GM10266 (cell line): ENCODE measurements at regions not wholly inside any gene's neighbourhood (a gene's known extent, or its start where the extent isn't known, plus 50 kb on each side); places are given as distances from the start of the nearest gene placed in this dataset.

Experiments used
- DNase-seq: peaks from one replicate; pipeline ENCODE4 v3.0.0; 2012; ENCODE audit errors: extremely low spot score
- TF ChIP-seq, protein P1 (sequence below): IDR thresholded peaks from 2 replicates; pipeline ENCODE4 v1.5.1; 2012; ENCODE audit warnings: mild to moderate bottlenecking, low read depth; ENCODE audit not compliant: control insufficient read depth, insufficient read depth; ENCODE audit errors: missing control alignments

DNA sequence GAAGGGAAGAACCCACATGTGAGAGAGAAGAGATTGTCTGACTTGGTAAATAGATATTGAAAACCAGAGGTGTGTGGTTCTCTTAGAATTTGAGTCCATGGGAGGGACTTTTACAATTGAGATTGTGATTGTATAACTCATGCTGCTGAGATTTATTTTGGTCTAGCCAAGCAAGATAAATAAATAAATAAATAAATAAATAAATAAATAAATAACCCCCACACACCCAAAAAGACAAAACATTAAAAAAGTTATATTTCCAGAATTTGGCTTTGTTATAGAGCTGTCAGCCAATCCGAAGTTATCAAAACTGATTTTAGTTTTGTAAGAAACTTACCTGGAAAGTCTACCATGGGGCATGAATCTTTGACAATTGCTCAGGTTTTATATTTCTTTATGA is 416.6 kb downstream of the ZSWIM6 start:
- TF ChIP-seq, protein P1, sequence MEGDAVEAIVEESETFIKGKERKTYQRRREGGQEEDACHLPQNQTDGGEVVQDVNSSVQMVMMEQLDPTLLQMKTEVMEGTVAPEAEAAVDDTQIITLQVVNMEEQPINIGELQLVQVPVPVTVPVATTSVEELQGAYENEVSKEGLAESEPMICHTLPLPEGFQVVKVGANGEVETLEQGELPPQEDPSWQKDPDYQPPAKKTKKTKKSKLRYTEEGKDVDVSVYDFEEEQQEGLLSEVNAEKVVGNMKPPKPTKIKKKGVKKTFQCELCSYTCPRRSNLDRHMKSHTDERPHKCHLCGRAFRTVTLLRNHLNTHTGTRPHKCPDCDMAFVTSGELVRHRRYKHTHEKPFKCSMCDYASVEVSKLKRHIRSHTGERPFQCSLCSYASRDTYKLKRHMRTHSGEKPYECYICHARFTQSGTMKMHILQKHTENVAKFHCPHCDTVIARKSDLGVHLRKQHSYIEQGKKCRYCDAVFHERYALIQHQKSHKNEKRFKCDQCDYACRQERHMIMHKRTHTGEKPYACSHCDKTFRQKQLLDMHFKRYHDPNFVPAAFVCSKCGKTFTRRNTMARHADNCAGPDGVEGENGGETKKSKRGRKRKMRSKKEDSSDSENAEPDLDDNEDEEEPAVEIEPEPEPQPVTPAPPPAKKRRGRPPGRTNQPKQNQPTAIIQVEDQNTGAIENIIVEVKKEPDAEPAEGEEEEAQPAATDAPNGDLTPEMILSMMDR: no peak
- no peak for DNase-seq

DNA sequence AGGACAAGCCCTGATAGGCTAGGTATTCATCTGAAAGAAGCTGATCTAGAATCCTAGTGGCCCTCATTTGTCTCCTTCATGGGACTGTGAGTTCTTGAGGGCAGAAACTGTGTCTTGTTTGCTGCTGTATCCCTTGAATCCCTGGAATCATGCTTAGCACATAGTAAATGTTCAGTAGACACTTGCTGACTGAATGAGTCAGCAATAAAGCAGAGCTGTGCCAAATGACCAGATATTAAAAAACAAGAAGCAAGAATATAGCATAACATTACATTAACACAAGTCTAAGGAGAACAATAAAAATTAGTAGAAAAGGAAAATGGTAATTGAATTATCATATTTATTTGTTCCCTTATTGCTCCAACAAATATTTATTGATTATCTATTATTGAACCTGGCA is 420.5 kb downstream of the ZSWIM6 start:
- no peak for DNase-seq
- TF ChIP-seq, protein P1: no peak

DNA sequence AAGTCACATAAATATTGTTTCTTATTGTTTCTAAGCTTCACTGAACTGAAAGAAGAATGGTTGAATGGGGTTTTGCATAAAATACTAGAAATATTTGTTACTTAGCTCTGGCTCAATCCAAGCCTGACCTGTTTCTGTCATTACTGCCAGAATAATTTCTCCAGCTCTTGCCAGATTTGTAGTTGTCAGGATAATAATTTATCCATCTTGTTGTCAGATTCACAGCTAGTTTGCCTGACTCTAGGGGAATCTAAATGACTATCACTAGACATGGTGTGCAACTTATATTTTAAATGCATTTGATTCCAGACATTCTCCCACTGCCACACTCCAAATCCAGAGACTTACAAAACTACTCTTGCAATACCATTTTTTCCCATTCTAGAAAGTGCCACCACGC is 422.7 kb downstream of the ZSWIM6 start:
- DNase-seq: no peak
- TF ChIP-seq, protein P1: no peak

DNA sequence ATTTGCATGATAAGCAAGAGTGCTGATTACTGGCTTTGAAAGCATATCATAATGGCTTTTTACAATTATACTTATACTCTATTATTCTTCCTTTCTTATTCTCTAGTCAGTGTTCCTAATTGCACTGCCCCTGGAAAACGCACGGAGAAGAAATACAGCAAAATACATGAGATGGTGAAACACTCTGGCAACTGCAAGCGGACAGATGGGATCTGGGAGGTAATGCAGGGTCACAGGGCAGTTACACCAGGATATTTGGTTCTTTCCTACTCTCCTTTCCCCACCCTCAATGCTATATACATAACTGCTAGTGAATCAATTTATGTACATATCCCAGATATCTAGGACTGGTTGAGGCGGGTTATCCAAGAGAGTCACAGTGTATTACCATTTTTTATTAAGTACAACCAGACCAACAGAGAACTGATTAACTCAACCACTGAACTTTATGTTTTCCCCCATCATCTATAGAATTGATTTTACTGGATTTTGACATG is 423.7 kb downstream of the ZSWIM6 start:
- DNase-seq: no peak
- TF ChIP-seq, protein P1: no peak

- DNase-seq: no peak
- TF ChIP-seq, protein P1: no peak
Measured at GRCh38 chr5:61758711-61759110, 426.7 kb downstream of the ZSWIM6 start.

DNA sequence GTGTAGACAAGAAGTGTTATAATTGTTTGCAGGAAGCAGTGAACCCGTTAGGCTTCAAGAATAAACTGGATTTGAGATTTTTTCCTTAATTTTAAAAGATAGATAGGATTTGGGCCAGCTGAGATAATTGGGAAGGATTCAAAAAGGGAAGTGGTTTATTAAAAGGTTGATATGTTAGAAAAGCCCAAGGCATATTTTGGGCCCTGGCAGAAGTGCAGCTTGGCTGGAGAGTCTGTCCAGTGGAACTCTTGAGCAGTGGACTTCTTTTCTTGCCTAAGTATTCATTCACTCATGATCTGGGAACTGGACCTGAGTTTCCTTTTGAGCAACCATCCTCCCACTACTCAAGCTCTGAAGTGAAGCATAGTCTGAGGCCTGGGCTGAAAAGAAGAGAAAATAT is 433.4 kb downstream of the ZSWIM6 start:
- TF ChIP-seq, protein P1: no peak
- DNase-seq: no peak

DNA sequence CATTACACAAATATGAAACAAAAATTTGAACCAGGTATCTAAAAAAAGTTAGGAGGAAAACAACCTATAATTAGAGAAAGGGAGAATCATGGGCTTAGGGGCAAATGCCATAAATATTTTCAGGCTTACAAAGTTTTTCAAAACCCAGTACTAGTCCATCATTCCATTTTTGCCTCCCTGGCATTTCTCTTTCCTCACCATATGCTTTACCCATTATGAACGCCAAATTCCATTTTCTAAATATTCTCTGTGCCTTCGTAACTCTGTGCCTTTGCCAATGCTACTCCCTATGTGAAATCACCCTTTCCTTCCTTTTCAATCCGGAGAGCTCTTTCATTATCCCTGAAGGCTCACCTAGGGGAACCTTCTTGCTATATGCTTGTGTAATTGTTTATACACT is 434.1 kb downstream of the ZSWIM6 start:
- TF ChIP-seq, protein P1: no peak
- no peak for DNase-seq
